Liver (tissue), 8 donors: ENCODE measurements at regions not wholly inside any gene's neighbourhood (a gene's known extent, or its start where the extent isn't known, plus 50 kb on each side); places are given as distances from the start of the nearest gene placed in this dataset.

Experiments used
- DNase-seq: peaks from one replicate; pipeline ENCODE4 v3.0.0-alpha.2; 2017; ENCODE audit warnings: low spot score
- H3K27ac ChIP-seq, 2 donors: one replicate each; pipeline ENCODE4 v1.7.0; 2013; ENCODE audit warnings: inconsistent platforms in 2 of 2, low read length in 2 of 2, control low read depth in 1 of 2, low read depth in 1 of 2, mild to moderate bottlenecking in 1 of 2
- H3K27me3 ChIP-seq, 4 donors: one replicate each; pipeline versions ENCODE4 v1.6.1 to v1.7.0; 2013; ENCODE audit warnings: low read length in 3 of 4, inconsistent platforms in 1 of 4, mild to moderate bottlenecking in 1 of 4, moderate library complexity in 1 of 4; ENCODE audit not compliant: control insufficient read depth in 4 of 4, insufficient read depth in 4 of 4
- H3K36me3 ChIP-seq, 4 donors: one replicate each; pipeline versions ENCODE4 v1.6.1 to v1.7.0; 2013; ENCODE audit warnings: low read length in 3 of 4, mild to moderate bottlenecking in 3 of 4, low read depth in 1 of 4, moderate library complexity in 1 of 4; ENCODE audit not compliant: control insufficient read depth in 4 of 4, insufficient read depth in 3 of 4
- H3K4me1 ChIP-seq, 4 donors: one replicate each; pipeline versions ENCODE4 v1.6.1 to v1.7.0; 2013; ENCODE audit warnings: low read length in 3 of 4, mild to moderate bottlenecking in 3 of 4, moderate library complexity in 1 of 4; ENCODE audit not compliant: control insufficient read depth in 4 of 4, insufficient read depth in 4 of 4
- H3K4me3 ChIP-seq, 3 donors: one replicate each; pipeline versions ENCODE4 v1.6.1 to v1.7.0; 2013; ENCODE audit warnings: low read length in 3 of 3, control low read depth in 1 of 3, low read depth in 1 of 3, mild to moderate bottlenecking in 1 of 3
- H3K9ac ChIP-seq, 2 donors: one replicate each; pipeline ENCODE4 v1.7.0; 2013; ENCODE audit warnings: low read length in 2 of 2, mild to moderate bottlenecking in 2 of 2, moderate library complexity in 2 of 2, control low read depth in 1 of 2, low read depth in 1 of 2
- H3K9me3 ChIP-seq, 4 donors: one replicate each; pipeline versions ENCODE4 v1.6.1 to v1.7.0; 2013; ENCODE audit warnings: low read length in 3 of 4; ENCODE audit not compliant: control insufficient read depth in 4 of 4
- FOXA1 ChIP-seq: IDR thresholded peaks from 2 replicates; pipeline ENCODE4 v1.6.1; 2016; ENCODE audit warnings: antibody characterized with exemption
- FOXA2 ChIP-seq: IDR thresholded peaks from 2 replicates; pipeline ENCODE4 v1.6.1; 2016; ENCODE audit warnings: antibody characterized with exemption
- GABPA ChIP-seq, 2 donors: IDR thresholded peaks in 1 of 2; conservative IDR thresholded peaks in 1 of 2; 2 replicates each; pipeline ENCODE4 v1.6.1; 2016; ENCODE audit warnings: antibody characterized with exemption in 2 of 2, mild to moderate bottlenecking in 1 of 2, moderate library complexity in 1 of 2
- HNF4A ChIP-seq, 2 donors: conservative IDR thresholded peaks; 2 replicates each; pipeline ENCODE4 v1.6.1; 2016; ENCODE audit warnings: antibody characterized with exemption in 2 of 2, mild to moderate bottlenecking in 2 of 2
- HNF4G ChIP-seq: IDR thresholded peaks from 2 replicates; pipeline ENCODE4 v1.6.1; 2016; ENCODE audit warnings: antibody characterized with exemption
- JUND ChIP-seq, 2 donors: IDR thresholded peaks; 2 replicates each; pipeline ENCODE4 v1.6.1; 2016; ENCODE audit warnings: antibody characterized with exemption in 2 of 2
- NR2F2 ChIP-seq: IDR thresholded peaks from 2 replicates; pipeline ENCODE4 v1.6.1; 2016; ENCODE audit warnings: antibody characterized with exemption
- RAD21 ChIP-seq, 2 donors: IDR thresholded peaks; 2 replicates each; pipeline ENCODE4 v1.6.1; 2016; ENCODE audit warnings: antibody characterized with exemption in 2 of 2, mild to moderate bottlenecking in 2 of 2
- REST ChIP-seq: IDR thresholded peaks from 2 replicates; pipeline ENCODE4 v1.6.1; 2016; ENCODE audit warnings: antibody characterized with exemption, mild to moderate bottlenecking
- RXRA ChIP-seq, 2 donors: IDR thresholded peaks; 2 replicates each; pipeline ENCODE4 v1.6.1; 2017 to 2018; ENCODE audit warnings: antibody characterized with exemption in 2 of 2, mild to moderate bottlenecking in 1 of 2
- SP1 ChIP-seq: IDR thresholded peaks from 2 replicates; pipeline ENCODE4 v1.6.1; 2018; ENCODE audit warnings: antibody characterized with exemption, mild to moderate bottlenecking
- TAF1 ChIP-seq: conservative IDR thresholded peaks from 2 replicates; pipeline ENCODE4 v1.6.1; 2016; ENCODE audit warnings: antibody characterized with exemption, mild to moderate bottlenecking
- YY1 ChIP-seq: IDR thresholded peaks from 2 replicates; pipeline ENCODE4 v1.6.1; 2016; ENCODE audit warnings: antibody characterized with exemption, mild to moderate bottlenecking
- whole genome bisulfite sequencing: extraction: QIAGEN DNeasy Blood & Tissue Kit; methylation state at CpG from one replicate; pipeline ENCODE4 v1.1.7; 2013; 5-methylcytosine and 5-hydroxymethylcytosine counted together
- TF ChIP-seq, protein P1 (sequence below): IDR thresholded peaks from 2 replicates; pipeline ENCODE4 v1.6.1; 2016; ENCODE audit warnings: antibody characterized with exemption
- TF ChIP-seq, protein P2 (sequence below): IDR thresholded peaks from 2 replicates; pipeline ENCODE4 v1.6.1; 2016; ENCODE audit warnings: antibody characterized with exemption
- TF ChIP-seq, protein P3 (sequence below): fragments of 150-350 bp; IDR thresholded peaks from 2 replicates; pipeline ENCODE4 v1.5.1; 2017; ENCODE audit warnings: improper control_type of control experiment, low read depth, low read length; ENCODE audit not compliant: missing input control
- donor health status: healthy.
- donor health status: healthy.
- donor health status: healthy.
- donor health status: healthy.
- donor health status: healthy.

GRCh38 chr12:66848967-66849366, 170.1 kb upstream of the GRIP1 start:
- TF ChIP-seq RAD21 (IDR thresholded peaks at IDR 0.05), result no peak
- TF ChIP-seq, protein P1, sequence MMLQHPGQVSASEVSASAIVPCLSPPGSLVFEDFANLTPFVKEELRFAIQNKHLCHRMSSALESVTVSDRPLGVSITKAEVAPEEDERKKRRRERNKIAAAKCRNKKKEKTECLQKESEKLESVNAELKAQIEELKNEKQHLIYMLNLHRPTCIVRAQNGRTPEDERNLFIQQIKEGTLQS, result no peak
- no peak for TF ChIP-seq NR2F2
- no peak for TF ChIP-seq JUND (IDR thresholded peaks at IDR 0.05)
- no peak for TF ChIP-seq YY1
- TF ChIP-seq, protein P2, sequence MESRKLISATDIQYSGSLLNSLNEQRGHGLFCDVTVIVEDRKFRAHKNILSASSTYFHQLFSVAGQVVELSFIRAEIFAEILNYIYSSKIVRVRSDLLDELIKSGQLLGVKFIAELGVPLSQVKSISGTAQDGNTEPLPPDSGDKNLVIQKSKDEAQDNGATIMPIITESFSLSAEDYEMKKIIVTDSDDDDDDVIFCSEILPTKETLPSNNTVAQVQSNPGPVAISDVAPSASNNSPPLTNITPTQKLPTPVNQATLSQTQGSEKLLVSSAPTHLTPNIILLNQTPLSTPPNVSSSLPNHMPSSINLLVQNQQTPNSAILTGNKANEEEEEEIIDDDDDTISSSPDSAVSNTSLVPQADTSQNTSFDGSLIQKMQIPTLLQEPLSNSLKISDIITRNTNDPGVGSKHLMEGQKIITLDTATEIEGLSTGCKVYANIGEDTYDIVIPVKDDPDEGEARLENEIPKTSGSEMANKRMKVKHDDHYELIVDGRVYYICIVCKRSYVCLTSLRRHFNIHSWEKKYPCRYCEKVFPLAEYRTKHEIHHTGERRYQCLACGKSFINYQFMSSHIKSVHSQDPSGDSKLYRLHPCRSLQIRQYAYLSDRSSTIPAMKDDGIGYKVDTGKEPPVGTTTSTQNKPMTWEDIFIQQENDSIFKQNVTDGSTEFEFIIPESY, result no peak
- TF ChIP-seq GABPA (IDR thresholded peaks at IDR 0.05 in 1 of 2, conservative IDR thresholded peaks at IDR 0.05 in 1 of 2), result no peak
- TF ChIP-seq FOXA1, result no peak
- TF ChIP-seq, protein P3, sequence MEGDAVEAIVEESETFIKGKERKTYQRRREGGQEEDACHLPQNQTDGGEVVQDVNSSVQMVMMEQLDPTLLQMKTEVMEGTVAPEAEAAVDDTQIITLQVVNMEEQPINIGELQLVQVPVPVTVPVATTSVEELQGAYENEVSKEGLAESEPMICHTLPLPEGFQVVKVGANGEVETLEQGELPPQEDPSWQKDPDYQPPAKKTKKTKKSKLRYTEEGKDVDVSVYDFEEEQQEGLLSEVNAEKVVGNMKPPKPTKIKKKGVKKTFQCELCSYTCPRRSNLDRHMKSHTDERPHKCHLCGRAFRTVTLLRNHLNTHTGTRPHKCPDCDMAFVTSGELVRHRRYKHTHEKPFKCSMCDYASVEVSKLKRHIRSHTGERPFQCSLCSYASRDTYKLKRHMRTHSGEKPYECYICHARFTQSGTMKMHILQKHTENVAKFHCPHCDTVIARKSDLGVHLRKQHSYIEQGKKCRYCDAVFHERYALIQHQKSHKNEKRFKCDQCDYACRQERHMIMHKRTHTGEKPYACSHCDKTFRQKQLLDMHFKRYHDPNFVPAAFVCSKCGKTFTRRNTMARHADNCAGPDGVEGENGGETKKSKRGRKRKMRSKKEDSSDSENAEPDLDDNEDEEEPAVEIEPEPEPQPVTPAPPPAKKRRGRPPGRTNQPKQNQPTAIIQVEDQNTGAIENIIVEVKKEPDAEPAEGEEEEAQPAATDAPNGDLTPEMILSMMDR, result no peak
- TF ChIP-seq TAF1, result no peak
- TF ChIP-seq SP1, result no peak
- no peak for TF ChIP-seq HNF4A (conservative IDR thresholded peaks at IDR 0.05)
- no peak for TF ChIP-seq RXRA (IDR thresholded peaks at IDR 0.05)
- TF ChIP-seq HNF4G, result no peak
- no peak for TF ChIP-seq FOXA2
- TF ChIP-seq REST, result no peak
- Histone ChIP-seq H3K9ac (no peak overlapping the region), H3K4me1 (no peaks in the 10 kb centered on the region), H3K4me3 (no peak overlapping the region), H3K27me3 (peaks cover 0 to under 1% (median 0%) of the 10 kb centered on the region in 4 donors), H3K36me3 (no peaks in the 10 kb centered on the region), H3K27ac (no peak overlapping the region), H3K9me3 (no peaks in the 10 kb centered on the region)
- DNase-seq, result no peak
- WGBS, result 86% methylated on average over 2 of the region's 2 CpGs

DNA sequence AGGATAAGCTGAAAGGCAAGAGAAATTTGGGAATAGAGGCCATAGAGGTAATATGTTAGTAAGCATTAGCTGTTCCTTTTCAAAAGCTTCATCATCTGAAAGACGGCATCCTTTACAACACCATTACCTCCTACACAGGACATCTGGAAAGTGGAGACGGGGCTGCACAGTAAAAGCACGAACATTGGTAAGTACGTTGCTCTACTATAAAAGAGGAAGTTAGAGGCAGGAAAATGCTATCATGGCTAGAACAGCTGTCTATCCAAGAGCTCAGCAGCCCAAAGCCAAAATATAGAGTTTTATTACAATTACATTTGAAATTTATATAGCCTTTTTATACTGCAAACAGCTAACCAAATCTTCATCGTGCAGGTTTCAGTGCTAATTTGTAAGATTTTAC, 172.3 kb upstream of the GRIP1 start:
- Histone ChIP-seq H3K27me3 (peaks cover 0 to 2% (median 0%) of the 10 kb centered on the region in 4 donors), H3K4me1 (no peaks in the 10 kb centered on the region), H3K9ac (no peak overlapping the region), H3K27ac (no peak overlapping the region), H3K4me3 (no peak overlapping the region), H3K36me3 (no peaks in the 10 kb centered on the region), H3K9me3 (no peaks in the 10 kb centered on the region)
- 63% methylated on average over 5 of the region's 5 CpGs for WGBS
- no peak for DNase-seq
- TF ChIP-seq RXRA (IDR thresholded peaks at IDR 0.05) (no peak), SP1 (no peak), RAD21 (IDR thresholded peaks at IDR 0.05) (no peak), NR2F2 (no peak), YY1 (no peak), TAF1 (no peak), GABPA (IDR thresholded peaks at IDR 0.05 in 1 of 2, conservative IDR thresholded peaks at IDR 0.05 in 1 of 2) (no peak), JUND (IDR thresholded peaks at IDR 0.05) (no peak), FOXA1 (no peak), HNF4G (no peak)
- TF ChIP-seq, protein P2, result no peak
- TF ChIP-seq, protein P3, result no peak
